Loucy (cell line): ENCODE measurements at regions not wholly inside any gene's neighbourhood (a gene's known extent, or its start where the extent isn't known, plus 50 kb on each side); places are given as distances from the start of the nearest gene placed in this dataset.

Experiments used
- H2AFZ ChIP-seq: fragments of 200-600 bp; sonication (generic); 2 replicates; pipeline ENCODE4 v1.6.0; 2016; ENCODE audit warnings: antibody characterized with exemption, mild to moderate bottlenecking, low read length, moderate library complexity
- H3F3A ChIP-seq: fragments of 200-600 bp; 2 replicates; pipeline ENCODE4 v1.6.0; 2016; ENCODE audit warnings: antibody characterized with exemption, low read depth, mild to moderate bottlenecking
- H3K27me3 ChIP-seq: fragments of 200-600 bp; sonication (generic); 2 replicates; pipeline ENCODE4 v1.6.1; 2014; ENCODE audit warnings: low read length, mild to moderate bottlenecking; ENCODE audit not compliant: insufficient read depth, poor library complexity, severe bottlenecking
- H3K36me3 ChIP-seq: fragments of 200-600 bp; sonication (generic); 2 replicates; pipeline ENCODE4 v1.6.1; 2016; ENCODE audit warnings: low read length; ENCODE audit not compliant: insufficient read depth
- H3K4me1 ChIP-seq: fragments of 200-600 bp; sonication (generic); 2 replicates; pipeline ENCODE4 v1.5.1; 2014; ENCODE audit warnings: low read length, mild to moderate bottlenecking; ENCODE audit not compliant: insufficient read depth, poor library complexity, severe bottlenecking
- H3K4me2 ChIP-seq: fragments of 200-600 bp; sonication (generic); 2 replicates; pipeline ENCODE4 v1.6.0; 2014; ENCODE audit warnings: antibody characterized with exemption, low read length, low read depth, mild to moderate bottlenecking; ENCODE audit not compliant: poor library complexity, severe bottlenecking
- H3K4me3 ChIP-seq: fragments of 200-600 bp; sonication (generic); 2 replicates; pipeline ENCODE4 v1.5.1; 2014; ENCODE audit warnings: low read length, mild to moderate bottlenecking, mixed read lengths; ENCODE audit not compliant: poor library complexity, severe bottlenecking
- H3K79me2 ChIP-seq: fragments of 200-600 bp; sonication (generic); 2 replicates; pipeline ENCODE4 v1.6.1; 2014; ENCODE audit warnings: low read length; ENCODE audit not compliant: insufficient read depth
- H3K9ac ChIP-seq: fragments of 200-600 bp; sonication (generic); 2 replicates; pipeline ENCODE4 v1.6.0; 2014; ENCODE audit warnings: mild to moderate bottlenecking, low read depth, low read length, moderate library complexity; ENCODE audit not compliant: poor library complexity, severe bottlenecking
- H3K9me2 ChIP-seq: fragments of 200-600 bp; sonication (generic); replicated peaks from 2 replicates; pipeline ENCODE4 v1.6.1; 2016; ENCODE audit warnings: low read depth, low read length, mixed read lengths
- H3K9me3 ChIP-seq: fragments of 200-600 bp; sonication (generic); 2 replicates; pipeline ENCODE4 v1.6.1; 2014; ENCODE audit warnings: mild to moderate bottlenecking, antibody characterized with exemption, low read length, low read depth; ENCODE audit not compliant: insufficient read depth
- H4K20me1 ChIP-seq: fragments of 200-600 bp; sonication (generic); 2 replicates; pipeline ENCODE4 v1.6.0; 2014; ENCODE audit warnings: antibody characterized with exemption, low read length, mild to moderate bottlenecking; ENCODE audit not compliant: insufficient read depth, poor library complexity, severe bottlenecking
- EZH2phosphoT487 ChIP-seq: fragments of 200-600 bp; IDR thresholded peaks from 2 replicates; pipeline ENCODE4 v1.6.1; 2018; ENCODE audit warnings: antibody characterized with exemption, mild to moderate bottlenecking, moderate library complexity, borderline replicate concordance
- TF ChIP-seq, protein P1 (sequence below): fragments of 200-600 bp; sonication (generic); conservative IDR thresholded peaks from 2 replicates; pipeline ENCODE4 v1.5.1; 2014; ENCODE audit warnings: mild to moderate bottlenecking, antibody characterized with exemption, low read length

DNA sequence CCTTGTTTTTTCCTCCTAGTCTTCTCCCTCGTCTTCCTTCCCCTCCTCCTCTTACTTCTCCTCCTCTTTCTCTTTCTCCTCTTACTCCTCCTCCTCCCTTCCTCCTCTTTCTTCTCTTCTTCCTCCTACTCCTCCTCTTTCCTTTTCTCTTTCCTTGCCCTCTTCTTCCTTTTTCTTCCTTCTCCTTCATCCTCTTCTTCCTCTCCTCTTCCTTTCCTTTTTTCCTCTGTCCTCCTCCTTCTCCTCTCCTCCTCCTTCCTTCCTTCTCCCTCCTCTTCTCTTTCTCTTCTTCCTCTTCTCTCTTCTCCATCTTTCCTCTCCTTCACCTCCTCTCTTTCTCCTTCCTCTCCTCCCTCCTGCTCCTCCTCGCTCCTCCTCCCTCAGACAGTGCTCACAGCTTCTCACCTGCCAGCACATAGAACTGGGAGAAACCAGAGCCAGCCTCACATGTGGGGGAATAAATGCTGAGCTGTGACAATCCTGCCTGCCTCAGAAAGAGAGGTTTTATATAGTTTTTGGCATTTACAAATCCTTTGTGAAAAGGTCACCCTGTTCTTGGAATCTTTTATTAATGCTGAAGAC lies 84.3 kb upstream of the NLRP1 start:
- Histone ChIP-seq H3K4me3 (no peak overlapping the region), H2AFZ (no peak overlapping the region), H3K36me3 (no peaks in the 10 kb centered on the region), H3K9me2 (no peaks in the 10 kb centered on the region), H3K79me2 (no peaks in the 10 kb centered on the region), H3K4me2 (no peak overlapping the region), H4K20me1 (no peaks in the 10 kb centered on the region), H3K9me3 (no peaks in the 10 kb centered on the region), H3K27me3 (no peaks in the 10 kb centered on the region), H3K9ac (no peak overlapping the region), H3F3A (no peaks in the 10 kb centered on the region), H3K4me1 (no peaks in the 10 kb centered on the region)
- TF ChIP-seq, protein P1, sequence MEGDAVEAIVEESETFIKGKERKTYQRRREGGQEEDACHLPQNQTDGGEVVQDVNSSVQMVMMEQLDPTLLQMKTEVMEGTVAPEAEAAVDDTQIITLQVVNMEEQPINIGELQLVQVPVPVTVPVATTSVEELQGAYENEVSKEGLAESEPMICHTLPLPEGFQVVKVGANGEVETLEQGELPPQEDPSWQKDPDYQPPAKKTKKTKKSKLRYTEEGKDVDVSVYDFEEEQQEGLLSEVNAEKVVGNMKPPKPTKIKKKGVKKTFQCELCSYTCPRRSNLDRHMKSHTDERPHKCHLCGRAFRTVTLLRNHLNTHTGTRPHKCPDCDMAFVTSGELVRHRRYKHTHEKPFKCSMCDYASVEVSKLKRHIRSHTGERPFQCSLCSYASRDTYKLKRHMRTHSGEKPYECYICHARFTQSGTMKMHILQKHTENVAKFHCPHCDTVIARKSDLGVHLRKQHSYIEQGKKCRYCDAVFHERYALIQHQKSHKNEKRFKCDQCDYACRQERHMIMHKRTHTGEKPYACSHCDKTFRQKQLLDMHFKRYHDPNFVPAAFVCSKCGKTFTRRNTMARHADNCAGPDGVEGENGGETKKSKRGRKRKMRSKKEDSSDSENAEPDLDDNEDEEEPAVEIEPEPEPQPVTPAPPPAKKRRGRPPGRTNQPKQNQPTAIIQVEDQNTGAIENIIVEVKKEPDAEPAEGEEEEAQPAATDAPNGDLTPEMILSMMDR = no peak
- no peak for TF ChIP-seq EZH2phosphoT487

DNA sequence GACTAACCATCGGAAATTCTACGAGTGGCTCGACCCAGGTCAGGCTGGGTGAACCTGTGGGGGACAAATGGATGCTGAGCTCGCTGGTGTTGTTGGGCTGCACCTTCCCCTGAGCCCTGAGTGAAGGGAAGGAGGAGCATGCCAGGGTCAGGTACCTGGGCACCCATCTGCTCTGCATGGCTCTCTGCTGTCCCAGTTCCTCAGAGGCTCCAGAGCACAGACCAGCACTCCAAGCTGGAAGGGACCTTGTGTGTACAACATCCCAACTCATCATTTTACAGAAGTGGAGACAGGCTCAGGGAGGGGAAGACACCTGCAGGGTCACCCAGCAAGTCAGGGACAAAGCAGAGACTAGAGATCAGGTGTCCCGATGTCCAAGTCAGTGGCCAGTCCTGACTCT lies 84.9 kb upstream of the NLRP1 start:
- H3K9me2 ChIP-seq = no peaks in the 10 kb centered on the region
- no peak overlapping the region for H3K9ac ChIP-seq
- H3K4me2 ChIP-seq = no peak overlapping the region
- no peaks in the 10 kb centered on the region for H4K20me1 ChIP-seq
- no peaks in the 10 kb centered on the region for H3K4me1 ChIP-seq
- no peak for TF ChIP-seq EZH2phosphoT487
- TF ChIP-seq, protein P1 = no peak
- H3K4me3 ChIP-seq = no peak overlapping the region
- H3K36me3 ChIP-seq = no peaks in the 10 kb centered on the region
- no peak overlapping the region for H2AFZ ChIP-seq
- H3K79me2 ChIP-seq = no peaks in the 10 kb centered on the region
- no peaks in the 10 kb centered on the region for H3K27me3 ChIP-seq
- no peaks in the 10 kb centered on the region for H3K9me3 ChIP-seq
- no peaks in the 10 kb centered on the region for H3F3A ChIP-seq

DNA sequence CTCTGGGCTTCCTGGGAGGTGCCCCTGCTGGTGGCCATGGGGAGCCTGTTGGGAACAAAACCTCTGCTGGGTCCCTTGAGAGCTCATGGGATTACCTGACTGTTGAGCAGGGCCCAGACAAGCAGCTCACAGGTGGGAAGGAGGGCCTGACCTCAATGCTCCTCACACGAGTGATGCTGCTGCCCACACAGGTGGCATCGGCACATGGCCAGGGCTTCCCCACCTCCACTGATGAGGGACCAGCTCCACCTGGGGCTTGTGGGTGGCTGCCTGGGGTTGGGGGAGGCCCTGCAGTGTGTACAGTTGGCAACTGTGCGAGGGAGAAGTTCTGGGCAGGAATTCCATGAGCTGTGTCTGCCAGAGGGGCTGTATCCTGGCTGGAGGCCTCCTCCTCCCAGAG lies 87.8 kb upstream of the NLRP1 start:
- H3K9me3 ChIP-seq = no peaks in the 10 kb centered on the region
- H4K20me1 ChIP-seq = no peaks in the 10 kb centered on the region
- H3K36me3 ChIP-seq = no peaks in the 10 kb centered on the region
- no peaks in the 10 kb centered on the region for H3K4me1 ChIP-seq
- TF ChIP-seq, protein P1 = no peak
- no peak for TF ChIP-seq EZH2phosphoT487
- H3K9ac ChIP-seq = no peak overlapping the region
- no peaks in the 10 kb centered on the region for H3K79me2 ChIP-seq
- no peak overlapping the region for H3K4me3 ChIP-seq
- H2AFZ ChIP-seq = no peak overlapping the region
- H3K4me2 ChIP-seq = no peak overlapping the region
- no peaks in the 10 kb centered on the region for H3K9me2 ChIP-seq
- no peaks in the 10 kb centered on the region for H3F3A ChIP-seq
- H3K27me3 ChIP-seq = no peaks in the 10 kb centered on the region
